GM23248 (cell line): ENCODE measurements at regions not wholly inside any gene's neighbourhood (a gene's known extent, or its start where the extent isn't known, plus 50 kb on each side); places are given as distances from the start of the nearest gene placed in this dataset.

ENCODE experiments used
- DNase-seq: peaks from one replicate; pipeline ENCODE4 v3.0.0-alpha.2; 2015
- H2AFZ ChIP-seq: fragments of 200-600 bp; sonication (generic); 2 replicates; pipeline ENCODE4 v1.6.1; 2016; ENCODE audit warnings: antibody characterized with exemption
- H3F3A ChIP-seq: fragments of 200-600 bp; sonication (generic); 2 replicates; pipeline ENCODE4 v1.6.1; 2016; ENCODE audit warnings: mild to moderate bottlenecking, antibody characterized with exemption, mixed run types; ENCODE audit not compliant: insufficient read depth
- H3K27ac ChIP-seq: fragments of 200-600 bp; sonication (generic); 2 replicates; pipeline ENCODE4 v1.5.1; 2016; ENCODE audit warnings: mild to moderate bottlenecking
- H3K27me3 ChIP-seq: fragments of 200-600 bp; sonication (generic); replicated peaks from 2 replicates; pipeline ENCODE4 v1.6.1; 2016; ENCODE audit warnings: mild to moderate bottlenecking; ENCODE audit not compliant: insufficient read depth
- H3K36me3 ChIP-seq: fragments of 200-600 bp; sonication (generic); 2 replicates; pipeline ENCODE4 v1.6.1; 2016; ENCODE audit warnings: low read depth, mild to moderate bottlenecking
- H3K4me1 ChIP-seq: fragments of 200-600 bp; sonication (generic); 2 replicates; pipeline ENCODE4 v1.6.1; 2016; ENCODE audit warnings: mild to moderate bottlenecking; ENCODE audit not compliant: insufficient read depth
- H3K4me2 ChIP-seq: fragments of 200-600 bp; sonication (generic); one replicate; pipeline ENCODE4 v1.6.1; 2016; ENCODE audit warnings: mild to moderate bottlenecking; ENCODE audit not compliant: unreplicated experiment
- H3K4me3 ChIP-seq: fragments of 200-600 bp; sonication (generic); 2 replicates; pipeline ENCODE4 v1.5.1; 2016; ENCODE audit warnings: mild to moderate bottlenecking
- H3K79me2 ChIP-seq: fragments of 200-600 bp; sonication (generic); 2 replicates; pipeline ENCODE4 v1.6.1; 2016; ENCODE audit warnings: mild to moderate bottlenecking; ENCODE audit not compliant: insufficient read depth
- H3K9ac ChIP-seq: fragments of 200-600 bp; sonication (generic); 2 replicates; pipeline ENCODE4 v1.6.1; 2016; ENCODE audit warnings: mild to moderate bottlenecking
- H3K9me2 ChIP-seq: fragments of 200-600 bp; sonication (generic); 2 replicates; pipeline ENCODE4 v1.6.1; 2016; ENCODE audit warnings: mixed run types, mild to moderate bottlenecking, moderate library complexity; ENCODE audit not compliant: insufficient read depth
- H3K9me3 ChIP-seq: fragments of 200-600 bp; sonication (generic); one replicate; pipeline ENCODE4 v1.6.1; 2017; ENCODE audit warnings: low read depth
- H4K20me1 ChIP-seq: fragments of 200-600 bp; sonication (generic); 2 replicates; pipeline ENCODE4 v1.6.0; 2016; ENCODE audit not compliant: insufficient read depth
- EZH2 ChIP-seq: fragments of 200-600 bp; sonication (generic); IDR thresholded peaks from 2 replicates; pipeline ENCODE4 v1.6.1; 2018; ENCODE audit warnings: antibody characterized with exemption, mild to moderate bottlenecking; ENCODE audit not compliant: insufficient read depth, poor library complexity, severe bottlenecking
- EZH2phosphoT487 ChIP-seq: fragments of 200-600 bp; sonication (generic); IDR thresholded peaks from 2 replicates; pipeline ENCODE4 v1.6.1; 2018; ENCODE audit warnings: antibody characterized with exemption, moderate library complexity, mild to moderate bottlenecking, low read depth; ENCODE audit not compliant: insufficient read depth
- WGBS, 2 experiments: methylation state at CpG; one replicate each; pipeline ENCODE4 v1.1.6; 2015 to 2017; ENCODE audit warnings: low lambda C conversion rate in 2 of 2, low coverage in 1 of 2; ENCODE audit errors: missing lambda C conversion rate in 2 of 2; 5-methylcytosine and 5-hydroxymethylcytosine counted together
- in situ Hi-C: fragments of 300-500 bp; cut with MboI; formaldehyde crosslinking; loops from 2 replicates; pipeline ENCODE4 v1.15.0; 2020

DNA sequence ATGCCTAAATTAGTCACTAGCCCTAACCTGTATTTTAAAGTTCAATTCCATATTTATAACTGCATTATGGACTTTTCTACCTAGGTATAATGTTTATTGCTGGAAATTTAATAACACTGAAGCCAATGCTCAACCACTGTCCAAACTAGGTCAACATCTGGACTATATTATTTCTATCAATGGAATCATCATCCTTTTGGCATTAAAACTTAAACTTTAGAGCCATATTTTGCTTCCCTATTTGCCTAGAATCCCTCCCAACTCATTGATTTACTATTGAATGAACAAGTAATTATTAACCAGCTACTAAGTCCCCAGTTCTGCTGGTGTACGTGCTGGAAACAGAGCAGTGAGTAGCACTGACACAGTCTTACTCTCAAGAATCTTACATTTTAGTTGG is 291.7 kb upstream of the SPTLC3 start:
- 0% methylated on average over 1 of the region's 1 CpG for WGBS, 2 experiments
- Histone ChIP-seq H3K4me1 (no peaks in the 10 kb centered on the region), H2AFZ (no peak overlapping the region), H3K27me3 (no peaks in the 10 kb centered on the region), H3K9me2 (no peaks in the 10 kb centered on the region), H3K4me3 (no peak overlapping the region), H3K4me2 (no peak overlapping the region), H3K27ac (no peak overlapping the region), H4K20me1 (no peaks in the 10 kb centered on the region), H3K79me2 (no peaks in the 10 kb centered on the region), H3K9ac (no peak overlapping the region), H3K9me3 (no peaks in the 10 kb centered on the region), H3K36me3 (no peaks in the 10 kb centered on the region), H3F3A (no peaks in the 10 kb centered on the region)
- in situ Hi-C loops, result no loop called here
- no peak for TF ChIP-seq EZH2phosphoT487
- TF ChIP-seq EZH2, result no peak
- no peak for DNase-seq

DNA sequence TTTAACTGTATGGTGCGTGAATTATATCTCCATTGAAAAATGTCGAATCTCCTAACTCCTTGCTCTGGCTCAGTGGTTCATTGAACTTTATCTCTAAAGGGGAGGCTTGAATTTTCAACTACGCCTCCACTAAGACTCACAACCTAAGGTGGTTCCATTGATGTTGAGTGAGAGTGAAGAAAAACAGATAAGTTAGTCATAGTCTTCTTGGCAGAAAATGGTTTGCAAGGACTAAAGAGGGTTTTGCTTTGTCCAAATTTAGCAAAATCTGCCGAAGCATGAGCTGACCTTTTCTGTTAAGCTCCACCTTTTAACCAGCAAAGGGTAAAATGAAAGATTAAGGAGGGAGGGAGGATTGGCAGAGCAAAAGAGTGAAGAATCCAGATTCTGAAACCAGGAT is 290.2 kb upstream of the SPTLC3 start:
- no peaks in the 10 kb centered on the region for H3K36me3 ChIP-seq
- no peaks in the 10 kb centered on the region for H3F3A ChIP-seq
- H2AFZ ChIP-seq, result no peak overlapping the region
- H4K20me1 ChIP-seq, result no peaks in the 10 kb centered on the region
- DNase-seq, result no peak
- H3K4me1 ChIP-seq, result no peaks in the 10 kb centered on the region
- H3K27ac ChIP-seq, result no peak overlapping the region
- H3K79me2 ChIP-seq, result no peaks in the 10 kb centered on the region
- H3K9me3 ChIP-seq, result no peaks in the 10 kb centered on the region
- no peaks in the 10 kb centered on the region for H3K9me2 ChIP-seq
- no peak overlapping the region for H3K4me2 ChIP-seq
- TF ChIP-seq EZH2phosphoT487, result no peak
- no peak for TF ChIP-seq EZH2
- 20 to 23% methylated on average over 4 of the region's 4 CpGs for WGBS, 2 experiments
- H3K27me3 ChIP-seq, result no peaks in the 10 kb centered on the region
- in situ Hi-C loops, result no loop called here
- no peak overlapping the region for H3K4me3 ChIP-seq
- H3K9ac ChIP-seq, result no peak overlapping the region

DNA sequence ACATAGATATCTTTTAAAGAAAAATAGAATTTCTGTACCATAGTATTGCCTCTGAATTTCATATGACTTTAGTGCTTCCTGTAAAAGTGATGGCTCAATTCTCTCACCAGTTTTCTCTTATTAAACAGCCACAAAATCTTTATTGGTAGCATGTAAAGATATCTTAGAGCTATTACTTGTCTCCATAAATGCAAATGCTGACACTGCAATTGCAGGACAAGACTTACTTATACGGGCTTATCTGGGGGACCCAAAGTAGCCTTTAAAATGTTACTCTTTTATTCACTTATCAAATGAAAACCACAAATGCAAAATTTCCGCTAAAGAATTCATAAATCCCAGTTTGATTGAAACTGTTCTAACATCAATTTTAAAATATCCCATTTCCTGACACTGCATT is 287.1 kb upstream of the SPTLC3 start:
- Histone ChIP-seq H3K9me3 (no peaks in the 10 kb centered on the region), H3K4me2 (no peak overlapping the region), H3K36me3 (no peaks in the 10 kb centered on the region), H3K9me2 (no peaks in the 10 kb centered on the region), H3K79me2 (no peaks in the 10 kb centered on the region), H3K27ac (no peak overlapping the region), H3K4me1 (no peaks in the 10 kb centered on the region), H3K9ac (no peak overlapping the region), H4K20me1 (no peaks in the 10 kb centered on the region), H3F3A (no peaks in the 10 kb centered on the region), H3K27me3 (no peaks in the 10 kb centered on the region), H3K4me3 (no peak overlapping the region), H2AFZ (no peak overlapping the region)
- no peak for DNase-seq
- in situ Hi-C loops, result no loop called here
- WGBS, 2 experiments, result 26 to 37% methylated on average over 2 of the region's 2 CpGs
- no peak for TF ChIP-seq EZH2
- TF ChIP-seq EZH2phosphoT487, result no peak

DNA sequence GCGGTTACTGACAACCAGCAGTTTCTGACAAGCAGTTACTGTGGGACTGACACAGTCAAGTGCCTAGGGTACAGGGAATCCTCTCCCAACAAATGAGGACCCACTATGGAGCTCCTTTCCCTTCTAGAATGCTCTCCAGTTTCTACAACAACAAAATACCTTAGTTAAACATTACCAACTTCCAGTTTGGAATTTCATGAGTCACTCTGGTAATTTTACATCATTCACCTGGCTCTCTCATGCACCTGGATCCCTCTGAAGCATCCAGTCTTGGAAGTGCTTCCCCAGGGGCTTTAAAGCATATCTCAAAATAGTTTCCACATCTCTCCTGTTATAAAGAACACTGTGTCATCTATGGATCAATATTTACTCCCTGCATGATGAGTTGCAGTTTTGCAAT is 286.7 kb upstream of the SPTLC3 start:
- Histone ChIP-seq H3K4me3 (no peak overlapping the region), H3K9ac (no peak overlapping the region), H4K20me1 (no peaks in the 10 kb centered on the region), H3K9me3 (no peaks in the 10 kb centered on the region), H3K4me1 (no peaks in the 10 kb centered on the region), H3K79me2 (no peaks in the 10 kb centered on the region), H3K27ac (no peak overlapping the region), H3K27me3 (no peaks in the 10 kb centered on the region), H2AFZ (no peak overlapping the region), H3K4me2 (no peak overlapping the region), H3F3A (no peaks in the 10 kb centered on the region), H3K36me3 (no peaks in the 10 kb centered on the region), H3K9me2 (no peaks in the 10 kb centered on the region)
- in situ Hi-C loops, result no loop called here
- TF ChIP-seq EZH2phosphoT487 (no peak), EZH2 (no peak)
- 44 to 48% methylated on average over 1 of the region's 1 CpG for WGBS, 2 experiments
- DNase-seq, result no peak

DNA sequence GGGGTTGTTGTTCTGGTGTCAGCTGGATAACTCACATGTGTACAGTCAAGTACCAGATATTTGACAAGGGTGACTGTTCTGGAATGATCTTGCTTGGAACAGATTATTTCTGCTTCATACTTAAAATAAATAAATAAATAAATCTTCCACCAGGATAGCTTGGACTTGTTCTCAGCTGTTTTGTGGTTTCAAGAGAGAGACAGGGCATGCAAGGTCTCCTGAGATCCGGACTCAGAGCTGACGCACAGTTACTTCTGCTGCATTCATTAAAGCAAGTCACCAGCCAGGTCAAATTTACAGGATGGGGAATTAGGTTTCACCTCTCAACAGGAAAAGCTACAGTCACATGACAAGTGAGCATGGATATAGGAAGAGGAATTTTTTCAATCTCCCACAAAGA is 285.0 kb upstream of the SPTLC3 start:
- Histone ChIP-seq H3K79me2 (no peaks in the 10 kb centered on the region), H3K9me3 (no peaks in the 10 kb centered on the region), H3K9me2 (no peaks in the 10 kb centered on the region), H3F3A (no peaks in the 10 kb centered on the region), H3K27me3 (no peaks in the 10 kb centered on the region), H4K20me1 (no peaks in the 10 kb centered on the region), H3K36me3 (no peaks in the 10 kb centered on the region), H3K9ac (no peak overlapping the region), H3K27ac (no peak overlapping the region), H2AFZ (no peak overlapping the region), H3K4me1 (no peaks in the 10 kb centered on the region), H3K4me2 (no peak overlapping the region), H3K4me3 (no peak overlapping the region)
- 46 to 48% methylated on average over 2 of the region's 2 CpGs for WGBS, 2 experiments
- TF ChIP-seq EZH2, result no peak
- TF ChIP-seq EZH2phosphoT487, result no peak
- in situ Hi-C loops, result no loop called here
- DNase-seq, result no peak
